Esophagus squamous epithelium (tissue), 4 donors: ENCODE measurements at regions not wholly inside any gene's neighbourhood (a gene's known extent, or its start where the extent isn't known, plus 50 kb on each side); places are given as distances from the start of the nearest gene placed in this dataset.
A peak's percentile ranks its signal among the peaks of the same experiment; 100 is the strongest.

Experiments
- POLR2A ChIP-seq, 4 donors: fragments of 450-650 bp; IDR thresholded peaks; one replicate each; pipeline ENCODE4 v1.6.1; 2017; ENCODE audit warnings: antibody characterized with exemption in 4 of 4, mild to moderate bottlenecking in 4 of 4, moderate library complexity in 3 of 4
- TF ChIP-seq, protein P1 (sequence below), 6 experiments: fragments of 450-650 bp in 4 of 6; fragments of 200-600 bp in 2 of 6; sonication (generic) in 2 of 6; IDR thresholded peaks; one replicate each; pipeline ENCODE4 v1.5.1; 2016 to 2019; ENCODE audit warnings: antibody characterized with exemption in 6 of 6, mild to moderate bottlenecking in 4 of 6, moderate library complexity in 4 of 6

DNA sequence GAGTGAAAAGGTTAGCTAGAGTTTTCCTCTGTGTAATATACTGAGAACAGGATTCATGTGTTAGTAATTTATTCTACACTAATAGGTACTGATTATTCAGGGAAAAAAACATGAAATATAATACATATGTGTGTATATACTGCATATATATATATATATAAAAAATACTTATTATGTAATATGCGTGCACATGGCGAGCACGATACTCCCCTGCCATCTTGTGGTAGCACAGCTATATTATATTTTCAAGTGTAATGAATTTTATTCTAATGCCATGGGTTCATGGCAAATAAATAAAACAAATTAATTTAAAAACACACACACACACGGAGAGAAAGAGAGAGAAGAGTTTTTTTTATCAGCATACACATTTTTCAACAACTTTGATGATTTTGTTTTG lies 460.6 kb downstream of the KCNJ2 start:
- TF ChIP-seq, protein P1, sequence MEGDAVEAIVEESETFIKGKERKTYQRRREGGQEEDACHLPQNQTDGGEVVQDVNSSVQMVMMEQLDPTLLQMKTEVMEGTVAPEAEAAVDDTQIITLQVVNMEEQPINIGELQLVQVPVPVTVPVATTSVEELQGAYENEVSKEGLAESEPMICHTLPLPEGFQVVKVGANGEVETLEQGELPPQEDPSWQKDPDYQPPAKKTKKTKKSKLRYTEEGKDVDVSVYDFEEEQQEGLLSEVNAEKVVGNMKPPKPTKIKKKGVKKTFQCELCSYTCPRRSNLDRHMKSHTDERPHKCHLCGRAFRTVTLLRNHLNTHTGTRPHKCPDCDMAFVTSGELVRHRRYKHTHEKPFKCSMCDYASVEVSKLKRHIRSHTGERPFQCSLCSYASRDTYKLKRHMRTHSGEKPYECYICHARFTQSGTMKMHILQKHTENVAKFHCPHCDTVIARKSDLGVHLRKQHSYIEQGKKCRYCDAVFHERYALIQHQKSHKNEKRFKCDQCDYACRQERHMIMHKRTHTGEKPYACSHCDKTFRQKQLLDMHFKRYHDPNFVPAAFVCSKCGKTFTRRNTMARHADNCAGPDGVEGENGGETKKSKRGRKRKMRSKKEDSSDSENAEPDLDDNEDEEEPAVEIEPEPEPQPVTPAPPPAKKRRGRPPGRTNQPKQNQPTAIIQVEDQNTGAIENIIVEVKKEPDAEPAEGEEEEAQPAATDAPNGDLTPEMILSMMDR (IDR thresholded peaks at IDR 0.05), result peak in 4 of 6 experiments; percentile 39 to 57 (median 52)
- no peak for TF ChIP-seq POLR2A (IDR thresholded peaks at IDR 0.05)
